Right lobe of liver (tissue), 6 donors: ENCODE measurements at regions not wholly inside any gene's neighbourhood (a gene's known extent, or its start where the extent isn't known, plus 50 kb on each side); places are given as distances from the start of the nearest gene placed in this dataset.

Source experiments
- ATAC-seq, 4 donors: fragments of 200-7000 bp; cut with Tn5 transposase; one replicate each; pipeline ENCODE4 v1.9.1; 2020; ENCODE audit warnings: mild to moderate bottlenecking in 4 of 4, moderate library complexity in 4 of 4
- DNase-seq, 3 donors: peaks; one replicate each; pipeline ENCODE4 v3.0.0-alpha.2; 2020
- H3K27ac ChIP-seq, 3 donors: fragments of 200-600 bp; one replicate each; pipeline ENCODE4 v1.8.0; 2022
- H3K27me3 ChIP-seq, 2 donors: fragments of 200-600 bp; one replicate each; pipeline ENCODE4 v1.8.0; 2022
- H3K36me3 ChIP-seq, 4 donors: fragments of 200-600 bp; sonication (generic) in 1 of 4; one replicate each; pipeline versions ENCODE4 v1.5.1 to v1.8.0; 2017 to 2022; ENCODE audit warnings: control low read depth in 1 of 4
- H3K4me1 ChIP-seq, 4 donors: fragments of 200-600 bp; sonication (generic) in 1 of 4; one replicate each; pipeline versions ENCODE4 v1.5.1 to v1.8.0; 2017 to 2022; ENCODE audit warnings: control low read depth in 1 of 4
- H3K4me3 ChIP-seq, 3 donors: fragments of 200-600 bp; one replicate each; pipeline ENCODE4 v1.8.0; 2022
- H3K9me3 ChIP-seq, 4 donors: fragments of 200-600 bp; sonication (generic) in 1 of 4; one replicate each; pipeline versions ENCODE4 v1.5.1 to v1.8.0; 2017 to 2022; ENCODE audit warnings: control low read depth in 1 of 4
- POLR2A ChIP-seq: fragments of 450-650 bp; IDR thresholded peaks from one replicate; pipeline ENCODE4 v1.6.1; 2017; ENCODE audit warnings: antibody characterized with exemption, mild to moderate bottlenecking
- WGBS: methylation state at CpG from one replicate; pipeline ENCODE4 v1.1.6; 2018; ENCODE audit warnings: low coverage, low lambda C conversion rate; ENCODE audit not compliant: insufficient coverage; ENCODE audit errors: missing lambda C conversion rate; 5-methylcytosine and 5-hydroxymethylcytosine counted together
- intact Hi-C, 2 donors: fragments of 100-400 bp; cut with DNase I; formaldehyde crosslinking; loops; one replicate each; pipeline versions ENCODE4 v1.11.2 to v1.14.1; 2022
- TF ChIP-seq, protein P1 (sequence below), 4 donors: fragments of 200-600 bp in 3 of 4; fragments of 450-650 bp in 1 of 4; IDR thresholded peaks; one replicate each; pipeline versions ENCODE4 v1.5.1 to v1.8.0; 2016 to 2022; ENCODE audit warnings: antibody characterized with exemption in 4 of 4, mild to moderate bottlenecking in 2 of 4
- donor health status: DM: no; HTN: yes; CAD: no.
- donor health status: DM: no; HTN: no; CAD: no.
- donor health status: DM: no; HTN: no; CAD: no.
- donor health status: DM: no; HTN: yes; CAD: no.
- donor health status: DM: no; HTN: yes; CAD: no.

- Histone ChIP-seq H3K27me3 (no peaks in the 10 kb centered on the region), H3K4me3 (no peak overlapping the region), H3K36me3 (no peaks in the 10 kb centered on the region), H3K27ac (no peak overlapping the region), H3K9me3 (no peaks in the 10 kb centered on the region), H3K4me1 (no peaks in the 10 kb centered on the region)
- WGBS, result 26% methylated on average over 5 of the region's 5 CpGs
- intact Hi-C loops, result no loop called here
- DNase-seq, result no peak
- no peak for ATAC-seq
- no peak for TF ChIP-seq POLR2A
- TF ChIP-seq, protein P1, sequence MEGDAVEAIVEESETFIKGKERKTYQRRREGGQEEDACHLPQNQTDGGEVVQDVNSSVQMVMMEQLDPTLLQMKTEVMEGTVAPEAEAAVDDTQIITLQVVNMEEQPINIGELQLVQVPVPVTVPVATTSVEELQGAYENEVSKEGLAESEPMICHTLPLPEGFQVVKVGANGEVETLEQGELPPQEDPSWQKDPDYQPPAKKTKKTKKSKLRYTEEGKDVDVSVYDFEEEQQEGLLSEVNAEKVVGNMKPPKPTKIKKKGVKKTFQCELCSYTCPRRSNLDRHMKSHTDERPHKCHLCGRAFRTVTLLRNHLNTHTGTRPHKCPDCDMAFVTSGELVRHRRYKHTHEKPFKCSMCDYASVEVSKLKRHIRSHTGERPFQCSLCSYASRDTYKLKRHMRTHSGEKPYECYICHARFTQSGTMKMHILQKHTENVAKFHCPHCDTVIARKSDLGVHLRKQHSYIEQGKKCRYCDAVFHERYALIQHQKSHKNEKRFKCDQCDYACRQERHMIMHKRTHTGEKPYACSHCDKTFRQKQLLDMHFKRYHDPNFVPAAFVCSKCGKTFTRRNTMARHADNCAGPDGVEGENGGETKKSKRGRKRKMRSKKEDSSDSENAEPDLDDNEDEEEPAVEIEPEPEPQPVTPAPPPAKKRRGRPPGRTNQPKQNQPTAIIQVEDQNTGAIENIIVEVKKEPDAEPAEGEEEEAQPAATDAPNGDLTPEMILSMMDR (IDR thresholded peaks at IDR 0.05), result no peak
Observed at GRCh38 chr15:47887241-47887800, 170.0 kb downstream of the SEMA6D start.

DNA sequence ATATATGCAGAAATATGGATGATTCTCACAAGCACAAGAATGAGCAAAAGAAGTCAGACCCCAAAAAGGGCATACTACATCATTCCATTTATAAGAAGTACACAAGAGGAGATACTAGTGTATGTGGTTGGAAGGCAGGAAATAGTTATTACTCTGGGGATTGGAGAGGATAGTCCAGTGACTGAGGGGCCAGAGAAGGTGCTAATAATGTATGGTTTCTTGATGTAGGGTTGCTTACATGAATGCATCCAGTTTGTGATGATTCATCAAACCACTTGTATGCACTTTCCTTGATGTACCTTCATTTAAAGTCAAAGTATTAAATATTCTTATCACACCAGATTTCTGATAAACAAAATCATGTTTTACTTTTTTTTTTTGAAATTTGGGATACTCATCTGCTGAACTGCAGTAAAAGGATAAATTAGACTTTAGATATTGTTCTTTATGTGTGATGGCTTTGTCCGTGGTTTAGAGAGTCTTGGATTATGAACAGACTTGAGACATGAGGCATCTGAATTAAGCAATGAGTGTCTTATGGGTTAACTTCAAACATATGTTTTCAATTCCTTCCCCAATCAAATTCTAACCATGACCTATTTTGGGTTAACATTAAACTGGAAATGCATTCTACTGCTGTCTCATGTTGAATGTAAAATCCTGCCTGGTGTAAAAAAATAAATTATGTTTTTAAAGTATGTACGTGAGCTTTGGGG lies 171.2 kb downstream of the SEMA6D start:
- Histone ChIP-seq H3K4me1 (no peaks in the 10 kb centered on the region), H3K27me3 (no peaks in the 10 kb centered on the region), H3K9me3 (no peaks in the 10 kb centered on the region), H3K4me3 (no peak overlapping the region), H3K36me3 (no peaks in the 10 kb centered on the region), H3K27ac (no peak overlapping the region)
- TF ChIP-seq, protein P1 (IDR thresholded peaks at IDR 0.05), result no peak
- TF ChIP-seq POLR2A, result no peak
- intact Hi-C loops, result no loop called here
- WGBS, result 80% methylated on average over 2 of the region's 2 CpGs
- no peak for DNase-seq
- no peak for ATAC-seq

DNA sequence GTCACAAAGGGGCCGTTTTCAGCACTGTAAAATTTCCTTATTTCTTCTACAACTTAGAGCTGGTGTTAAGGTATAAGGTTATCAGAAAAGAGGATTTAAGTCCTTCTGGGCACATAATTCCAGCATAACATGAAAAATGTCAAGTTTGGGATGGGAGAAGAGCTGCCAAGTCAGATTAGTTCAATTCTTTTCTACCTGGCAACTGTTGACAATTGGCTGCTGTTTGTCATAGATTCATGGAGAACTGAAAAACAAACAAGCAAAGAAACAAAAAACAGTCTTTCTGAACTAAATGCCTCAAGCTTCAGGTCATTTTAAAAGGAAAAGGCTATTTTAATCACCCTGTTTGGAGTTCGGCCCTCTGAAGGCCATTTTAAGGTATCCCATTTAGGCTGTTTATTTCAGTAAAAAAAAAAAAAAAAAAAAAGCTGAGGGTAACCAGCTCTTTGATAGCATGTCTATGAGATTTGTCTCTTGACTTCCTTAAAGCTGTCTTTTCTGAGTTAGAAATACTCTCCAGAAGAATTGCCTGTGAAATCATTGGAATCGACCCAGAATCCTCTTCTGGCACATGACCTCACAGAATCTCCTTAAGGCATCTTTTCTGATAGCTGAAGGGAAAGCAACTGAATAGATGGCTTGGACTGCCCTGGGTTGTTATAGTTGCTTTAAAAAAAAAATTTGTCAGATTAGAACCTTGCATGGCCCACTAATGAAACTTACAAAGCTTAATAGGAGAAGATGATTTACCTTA lies 173.3 kb downstream of the SEMA6D start:
- no peaks in the 10 kb centered on the region for H3K9me3 ChIP-seq
- 28% methylated on average over 3 of the region's 3 CpGs for WGBS
- intact Hi-C loops, result no loop called here
- H3K27ac ChIP-seq, result no peak overlapping the region
- H3K36me3 ChIP-seq, result no peaks in the 10 kb centered on the region
- H3K4me1 ChIP-seq, result no peaks in the 10 kb centered on the region
- H3K27me3 ChIP-seq, result no peaks in the 10 kb centered on the region
- DNase-seq (no peak), ATAC-seq (no peak)
- TF ChIP-seq POLR2A, result no peak
- H3K4me3 ChIP-seq, result no peak overlapping the region

- ATAC-seq (no peak), DNase-seq (no peak)
- no peaks in the 10 kb centered on the region for H3K4me1 ChIP-seq
- no peaks in the 10 kb centered on the region for H3K36me3 ChIP-seq
- no peak for TF ChIP-seq POLR2A
- TF ChIP-seq, protein P1 (IDR thresholded peaks at IDR 0.05), result no peak
- 23% methylated on average over 2 of the region's 2 CpGs for WGBS
- H3K4me3 ChIP-seq, result no peak overlapping the region
- intact Hi-C loops, result no loop called here
- no peaks in the 10 kb centered on the region for H3K27me3 ChIP-seq
- no peaks in the 10 kb centered on the region for H3K9me3 ChIP-seq
- H3K27ac ChIP-seq, result no peak overlapping the region
Observed at GRCh38 chr15:47897525-47897924, 180.2 kb downstream of the SEMA6D start.

- no peaks in the 10 kb centered on the region for H3K27me3 ChIP-seq
- ATAC-seq (no peak), DNase-seq (no peak)
- TF ChIP-seq, protein P1 (IDR thresholded peaks at IDR 0.05), result no peak
- TF ChIP-seq POLR2A, result no peak
- no peak overlapping the region for H3K27ac ChIP-seq
- no peaks in the 10 kb centered on the region for H3K4me1 ChIP-seq
- no peaks in the 10 kb centered on the region for H3K9me3 ChIP-seq
- no peak overlapping the region for H3K4me3 ChIP-seq
- WGBS, result 38% methylated on average over 1 of the region's 1 CpG
- intact Hi-C loops, result no loop called here
- no peaks in the 10 kb centered on the region for H3K36me3 ChIP-seq
Observed at GRCh38 chr15:47900751-47901150, 183.4 kb downstream of the SEMA6D start.
